GM12872 (cell line): ENCODE measurements at regions not wholly inside any gene's neighbourhood (a gene's known extent, or its start where the extent isn't known, plus 50 kb on each side); places are given as distances from the start of the nearest gene placed in this dataset.

Source experiments
- TF ChIP-seq, protein P1 (sequence below): IDR thresholded peaks from 3 replicates; pipeline ENCODE4 v1.5.1; 2011; ENCODE audit warnings: low read depth, mild to moderate bottlenecking, low read length, moderate library complexity; ENCODE audit not compliant: insufficient read depth

DNA sequence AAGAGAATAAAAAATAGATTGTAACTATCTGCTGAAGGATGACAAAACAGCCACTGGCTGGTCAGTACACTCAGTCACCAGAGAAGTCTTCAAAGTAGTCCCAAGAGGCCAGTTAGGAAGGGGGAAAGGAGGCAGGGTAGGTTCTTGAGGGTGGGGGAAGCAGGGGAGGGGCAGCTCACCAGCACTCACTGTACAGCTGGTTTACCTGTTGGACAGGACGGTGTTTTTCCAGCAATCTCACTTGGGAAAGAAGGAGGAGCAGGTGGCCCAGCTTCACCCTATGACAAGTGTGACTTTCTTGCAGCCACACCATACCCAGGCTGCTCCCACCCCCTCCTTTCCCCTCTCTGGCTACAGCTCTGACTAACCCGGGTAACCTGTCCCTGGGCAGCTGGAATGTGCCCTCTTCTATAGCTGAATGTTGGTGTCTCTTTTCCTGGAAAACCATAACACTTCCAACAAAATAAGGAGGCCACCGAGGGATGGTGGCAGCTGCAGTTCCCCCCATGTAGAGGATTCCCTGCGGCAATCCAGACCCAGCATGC is 203.4 kb upstream of the NSMCE3 start:
- TF ChIP-seq, protein P1, sequence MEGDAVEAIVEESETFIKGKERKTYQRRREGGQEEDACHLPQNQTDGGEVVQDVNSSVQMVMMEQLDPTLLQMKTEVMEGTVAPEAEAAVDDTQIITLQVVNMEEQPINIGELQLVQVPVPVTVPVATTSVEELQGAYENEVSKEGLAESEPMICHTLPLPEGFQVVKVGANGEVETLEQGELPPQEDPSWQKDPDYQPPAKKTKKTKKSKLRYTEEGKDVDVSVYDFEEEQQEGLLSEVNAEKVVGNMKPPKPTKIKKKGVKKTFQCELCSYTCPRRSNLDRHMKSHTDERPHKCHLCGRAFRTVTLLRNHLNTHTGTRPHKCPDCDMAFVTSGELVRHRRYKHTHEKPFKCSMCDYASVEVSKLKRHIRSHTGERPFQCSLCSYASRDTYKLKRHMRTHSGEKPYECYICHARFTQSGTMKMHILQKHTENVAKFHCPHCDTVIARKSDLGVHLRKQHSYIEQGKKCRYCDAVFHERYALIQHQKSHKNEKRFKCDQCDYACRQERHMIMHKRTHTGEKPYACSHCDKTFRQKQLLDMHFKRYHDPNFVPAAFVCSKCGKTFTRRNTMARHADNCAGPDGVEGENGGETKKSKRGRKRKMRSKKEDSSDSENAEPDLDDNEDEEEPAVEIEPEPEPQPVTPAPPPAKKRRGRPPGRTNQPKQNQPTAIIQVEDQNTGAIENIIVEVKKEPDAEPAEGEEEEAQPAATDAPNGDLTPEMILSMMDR, result no peak

DNA sequence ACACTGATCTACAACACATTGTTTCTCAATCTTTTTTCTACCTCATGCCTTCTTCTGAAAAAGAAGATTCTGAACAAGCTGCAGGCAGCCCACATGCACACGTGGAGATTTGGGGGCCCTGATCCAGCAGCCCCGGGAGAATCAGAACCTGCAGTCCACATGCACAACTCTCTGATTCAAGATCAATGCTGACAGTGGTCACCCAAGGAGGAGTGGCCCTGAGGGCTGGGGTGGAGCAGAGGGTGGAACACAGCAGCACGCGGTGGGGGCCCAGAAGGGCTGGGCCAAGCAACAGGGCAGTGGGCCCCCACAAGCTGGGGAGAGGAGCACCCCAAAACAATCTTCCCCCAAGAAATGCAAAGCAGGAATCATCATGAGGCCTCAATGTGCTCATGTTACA is 202.1 kb upstream of the NSMCE3 start:
- TF ChIP-seq, protein P1, result no peak

DNA sequence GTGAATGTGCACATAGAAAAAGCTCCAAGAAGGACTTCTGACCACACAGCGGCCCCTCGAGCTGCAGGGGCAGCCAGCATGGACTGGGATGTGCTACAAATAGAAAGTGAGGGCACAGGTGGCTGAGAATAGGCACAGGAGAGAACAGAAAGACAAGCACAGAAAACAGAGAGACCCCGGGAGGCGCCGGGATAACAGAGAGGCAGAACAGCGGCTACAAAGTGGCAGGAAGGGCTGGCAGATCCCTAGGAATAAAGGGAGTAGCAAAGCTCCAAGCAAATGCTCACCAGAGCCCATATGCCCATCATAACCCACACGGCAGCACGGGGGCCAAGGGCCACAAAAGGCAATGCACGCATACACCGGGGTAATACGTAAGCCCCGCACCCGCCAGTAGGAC is 201.7 kb upstream of the NSMCE3 start:
- TF ChIP-seq, protein P1, result no peak

DNA sequence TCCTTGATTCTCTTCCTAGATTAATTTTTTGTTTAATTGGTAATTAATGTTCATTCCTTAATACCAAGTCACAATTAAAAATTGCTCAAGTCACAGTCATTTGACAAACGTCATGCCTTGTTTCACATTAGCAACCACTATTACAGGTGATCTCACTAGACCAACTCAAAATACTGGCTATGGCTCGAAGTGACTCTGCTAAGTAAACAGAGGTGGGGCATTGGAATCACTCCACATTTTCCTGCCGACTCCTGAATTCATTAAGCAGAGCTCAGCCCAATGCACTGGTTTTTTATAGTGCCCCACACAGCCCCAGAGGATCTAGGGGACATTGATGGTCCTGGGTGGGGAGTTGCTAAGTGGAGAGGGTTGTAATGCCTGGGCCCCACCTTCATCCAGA is 201.2 kb upstream of the NSMCE3 start:
- TF ChIP-seq, protein P1, result no peak

DNA sequence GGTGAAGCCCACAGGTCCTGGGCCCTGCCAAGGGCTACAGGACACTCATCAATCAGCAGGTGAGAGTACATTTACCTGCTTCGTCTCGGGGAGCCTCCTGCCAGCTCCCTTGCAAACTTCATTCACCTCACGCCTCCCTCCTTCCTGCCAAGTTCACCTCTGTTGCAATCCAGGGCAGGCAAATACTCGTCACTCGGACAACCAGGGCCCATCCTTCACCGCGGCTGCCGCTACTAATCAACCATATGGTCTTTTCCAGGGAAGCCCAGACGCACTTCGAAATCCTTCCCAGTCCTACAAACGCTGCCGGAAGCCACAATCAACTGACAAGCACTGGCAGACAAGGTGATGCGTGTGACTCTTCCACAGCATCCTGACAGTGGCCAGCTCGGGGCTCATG is 200.7 kb upstream of the NSMCE3 start:
- TF ChIP-seq, protein P1, result no peak

DNA sequence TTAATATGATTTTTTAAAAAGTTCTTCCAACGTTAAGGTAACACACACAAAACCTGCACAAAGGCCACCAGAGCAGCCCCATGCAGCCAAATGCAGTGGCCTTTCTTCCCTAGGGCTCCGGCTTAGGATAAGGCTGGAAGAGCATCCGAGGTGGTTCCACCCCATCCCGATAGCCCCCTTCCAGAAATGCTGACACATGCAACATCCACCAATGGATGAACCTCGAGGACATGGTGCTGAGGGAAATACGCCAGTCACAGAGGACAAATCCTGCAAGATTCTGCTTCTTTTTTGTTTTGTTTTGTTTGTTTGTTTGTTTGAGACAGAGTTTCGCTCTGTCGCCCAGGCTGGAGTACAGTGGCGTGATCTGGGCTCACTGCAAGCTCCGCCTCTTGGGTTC is 199.3 kb upstream of the NSMCE3 start:
- TF ChIP-seq, protein P1, result no peak

DNA sequence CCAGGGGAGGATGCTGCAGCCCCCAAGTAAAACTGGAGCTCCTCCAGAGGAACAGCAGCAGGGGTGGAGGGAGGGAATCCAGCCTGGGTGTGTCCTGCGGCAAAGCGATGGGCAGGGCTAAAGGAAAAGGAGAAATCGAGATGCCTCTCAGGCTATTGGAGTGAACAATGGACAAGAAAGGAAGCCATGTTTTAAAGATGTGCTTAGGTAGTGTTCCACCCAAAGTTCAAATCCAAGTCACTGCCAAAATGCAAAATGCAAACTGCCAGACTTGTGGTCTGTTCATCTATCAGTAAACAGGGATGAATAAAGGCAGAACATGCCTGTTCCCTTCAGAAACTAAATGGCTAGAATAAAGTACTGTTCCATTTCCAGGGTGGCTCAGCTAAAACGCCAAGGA is 197.5 kb upstream of the NSMCE3 start:
- TF ChIP-seq, protein P1, result no peak

DNA sequence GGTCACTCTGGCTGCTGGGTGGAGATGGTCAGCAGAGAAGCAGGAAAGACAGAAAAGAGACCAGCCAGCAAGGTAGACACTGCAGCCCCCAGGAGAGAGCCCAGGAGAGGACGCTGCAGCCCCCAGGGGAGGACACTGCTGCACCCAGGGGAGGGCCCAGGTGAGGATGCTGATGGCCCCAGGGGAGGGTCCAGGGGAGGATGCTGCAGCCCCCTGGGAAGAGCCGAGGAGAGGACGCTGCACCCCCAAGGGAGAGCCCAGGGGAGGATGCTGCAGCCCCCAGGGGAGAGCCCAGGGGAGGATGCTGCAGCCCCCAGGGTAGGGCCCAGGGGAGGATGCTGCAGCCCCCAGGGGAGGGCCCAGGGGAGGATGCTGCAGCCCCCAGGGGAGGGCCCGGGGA is 196.7 kb upstream of the NSMCE3 start:
- TF ChIP-seq, protein P1, result no peak
